ENCODE measurements at regions not wholly inside any gene's neighbourhood (a gene's known extent, or its start where the extent isn't known, plus 50 kb on each side); places are given as distances from the start of the nearest gene placed in this dataset.

DNA sequence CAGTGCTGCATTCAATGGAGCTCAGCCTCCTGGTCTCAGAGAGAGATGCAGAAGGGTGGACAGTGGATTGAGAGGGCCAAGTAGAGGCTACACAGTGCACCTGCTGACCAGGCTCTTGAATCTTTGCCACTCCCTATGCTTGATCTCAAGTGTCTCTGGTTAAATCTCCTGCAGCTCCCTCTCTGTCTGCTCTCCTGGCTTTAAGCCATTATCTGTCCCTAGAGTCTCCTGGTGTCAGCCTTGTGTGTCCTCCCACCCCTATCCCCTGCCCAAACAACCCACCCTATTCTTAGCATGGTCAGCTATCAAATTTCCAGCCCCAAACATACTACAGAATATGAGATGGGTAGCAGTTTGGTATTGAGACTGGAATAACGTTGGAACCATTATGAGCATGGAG is 479.3 kb upstream of the CELF2 start:
- ATAC-seq (ENCODE audit: low FRiP score) = no peak
- TF ChIP-seq, protein P1, sequence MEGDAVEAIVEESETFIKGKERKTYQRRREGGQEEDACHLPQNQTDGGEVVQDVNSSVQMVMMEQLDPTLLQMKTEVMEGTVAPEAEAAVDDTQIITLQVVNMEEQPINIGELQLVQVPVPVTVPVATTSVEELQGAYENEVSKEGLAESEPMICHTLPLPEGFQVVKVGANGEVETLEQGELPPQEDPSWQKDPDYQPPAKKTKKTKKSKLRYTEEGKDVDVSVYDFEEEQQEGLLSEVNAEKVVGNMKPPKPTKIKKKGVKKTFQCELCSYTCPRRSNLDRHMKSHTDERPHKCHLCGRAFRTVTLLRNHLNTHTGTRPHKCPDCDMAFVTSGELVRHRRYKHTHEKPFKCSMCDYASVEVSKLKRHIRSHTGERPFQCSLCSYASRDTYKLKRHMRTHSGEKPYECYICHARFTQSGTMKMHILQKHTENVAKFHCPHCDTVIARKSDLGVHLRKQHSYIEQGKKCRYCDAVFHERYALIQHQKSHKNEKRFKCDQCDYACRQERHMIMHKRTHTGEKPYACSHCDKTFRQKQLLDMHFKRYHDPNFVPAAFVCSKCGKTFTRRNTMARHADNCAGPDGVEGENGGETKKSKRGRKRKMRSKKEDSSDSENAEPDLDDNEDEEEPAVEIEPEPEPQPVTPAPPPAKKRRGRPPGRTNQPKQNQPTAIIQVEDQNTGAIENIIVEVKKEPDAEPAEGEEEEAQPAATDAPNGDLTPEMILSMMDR (IDR thresholded peaks at IDR 0.05) = no peak
- DNase-seq (ENCODE audit: low spot score) = no peak

DNA sequence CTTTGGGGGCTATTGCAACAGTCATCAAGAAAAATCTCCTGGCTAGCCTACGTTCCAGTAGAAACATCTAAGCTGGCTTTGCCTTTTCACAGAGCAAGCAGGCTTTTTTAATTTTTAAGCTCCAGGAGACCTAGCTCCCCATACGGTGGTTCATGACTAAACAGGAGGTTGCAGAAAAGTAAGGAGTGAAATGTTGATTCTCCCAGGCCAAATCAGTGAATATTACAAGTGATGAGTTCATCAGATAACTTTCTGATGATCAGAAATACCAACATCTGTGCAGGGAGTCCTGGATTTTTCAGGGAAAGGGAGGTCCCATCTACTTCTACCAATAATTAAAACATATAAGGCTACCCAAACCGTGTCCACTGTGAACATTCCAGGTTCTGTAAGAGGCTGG is 477.3 kb upstream of the CELF2 start:
- ATAC-seq (ENCODE audit: low FRiP score) = no peak
- no peak for DNase-seq (ENCODE audit: low spot score)

DNA sequence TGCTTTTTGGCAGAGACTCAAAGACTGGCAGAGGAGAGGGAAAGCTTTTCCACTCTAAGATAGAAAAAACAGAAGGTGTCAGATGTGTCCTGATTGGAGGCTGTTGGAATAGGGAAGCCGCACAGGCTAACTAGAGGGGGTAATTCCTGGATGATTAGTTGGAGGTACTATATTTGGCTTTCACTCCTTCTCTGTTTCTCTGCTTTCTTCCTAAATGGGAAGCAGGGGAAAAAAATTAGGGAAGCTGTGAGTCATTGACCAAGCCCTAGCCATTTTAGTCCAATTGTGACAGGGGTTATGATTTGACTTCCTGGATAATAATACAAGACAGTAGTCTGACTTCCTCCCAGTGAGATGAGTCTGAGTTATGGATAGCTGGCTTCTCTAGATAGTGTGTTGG is 475.2 kb upstream of the CELF2 start:
- no peak for ATAC-seq (ENCODE audit: low FRiP score)
- DNase-seq (ENCODE audit: low spot score) = no peak

More for the DNA sequence above, 477.3 kb upstream of the CELF2 start:
- TF ChIP-seq, protein P1 (IDR thresholded peaks at IDR 0.05) = no peak

DNA sequence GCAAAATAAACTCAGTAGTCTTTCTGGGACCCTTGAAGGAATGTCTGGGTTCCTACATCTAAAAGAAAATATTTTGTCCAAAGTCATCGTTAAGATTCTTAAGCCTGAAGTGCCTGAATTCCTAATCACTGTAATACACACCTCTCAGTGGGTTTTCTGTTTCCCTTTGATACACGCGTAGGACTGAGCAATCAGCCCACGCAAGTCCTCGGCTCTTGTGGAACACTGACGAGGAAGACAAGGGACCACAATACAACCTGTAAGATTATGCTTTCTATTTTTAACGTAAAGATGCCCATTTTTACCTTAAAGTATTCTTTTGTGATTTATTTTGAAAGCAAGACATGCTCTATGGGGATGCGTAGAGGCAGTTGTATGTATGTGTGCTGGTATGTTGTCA is 472.8 kb upstream of the CELF2 start:
- TF ChIP-seq, protein P1 (IDR thresholded peaks at IDR 0.05) = no peak
- no peak for ATAC-seq (ENCODE audit: low FRiP score)
- no peak for DNase-seq (ENCODE audit: low spot score)

More for the DNA sequence above, 475.2 kb upstream of the CELF2 start:
- TF ChIP-seq, protein P1 (IDR thresholded peaks at IDR 0.05) = no peak

DNA sequence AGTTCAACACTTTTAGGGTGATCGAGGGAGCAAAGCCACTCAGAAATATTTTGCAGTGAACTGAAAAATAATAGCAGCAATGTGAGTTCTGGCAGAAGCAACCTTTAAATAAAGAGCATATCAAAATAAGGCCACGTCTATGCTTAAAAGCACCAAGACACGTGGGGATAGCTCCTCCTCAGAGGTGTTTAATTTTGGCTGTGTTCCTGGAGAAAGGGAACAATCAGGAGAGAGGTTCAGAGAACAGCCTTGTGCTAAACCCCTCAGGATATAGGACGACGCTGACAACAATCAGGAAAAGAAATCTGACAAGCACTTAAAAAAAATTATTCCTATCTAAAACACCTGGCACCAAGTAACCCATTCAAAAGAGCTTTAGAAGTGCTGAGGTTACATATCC is 471.9 kb upstream of the CELF2 start:
- DNase-seq (ENCODE audit: low spot score) = no peak
- no peak for ATAC-seq (ENCODE audit: low FRiP score)
- TF ChIP-seq, protein P1 (IDR thresholded peaks at IDR 0.05) = no peak

DNA sequence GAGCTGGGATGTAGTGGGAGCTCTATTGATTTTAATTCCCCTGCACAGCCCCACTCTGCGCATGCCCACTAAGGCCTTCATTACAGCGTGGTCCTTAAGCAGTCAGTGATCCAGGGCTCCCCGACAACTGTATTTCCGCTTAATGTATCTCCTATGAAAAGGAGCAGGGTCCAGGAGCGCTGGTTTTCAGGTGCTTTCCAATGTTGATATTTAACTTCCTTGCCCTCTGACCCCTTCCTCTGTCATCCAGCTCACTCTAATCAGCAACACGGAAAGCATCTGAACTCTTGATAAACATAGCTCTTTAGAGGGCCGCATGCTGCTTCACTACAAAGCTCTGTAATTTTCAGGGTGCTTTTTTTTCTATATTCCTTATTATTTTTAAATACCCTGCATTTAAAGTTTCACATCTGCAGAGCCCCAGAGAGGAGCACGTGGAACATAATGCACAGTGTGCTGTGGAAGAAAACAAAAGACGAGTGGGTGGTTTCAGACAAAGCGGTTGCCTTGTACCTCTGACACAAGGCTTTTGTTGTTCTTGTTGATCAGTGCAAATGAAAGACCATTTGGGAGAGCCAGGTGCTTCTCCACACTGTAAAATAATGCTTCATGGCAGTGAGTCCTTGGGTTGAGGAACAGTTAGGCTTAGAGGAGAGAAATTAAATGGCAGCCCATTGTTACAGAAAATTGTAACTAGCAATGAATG is 465.9 kb upstream of the CELF2 start:
- ATAC-seq (ENCODE audit: low FRiP score) = no peak
- DNase-seq (ENCODE audit: low spot score) = no peak

DNA sequence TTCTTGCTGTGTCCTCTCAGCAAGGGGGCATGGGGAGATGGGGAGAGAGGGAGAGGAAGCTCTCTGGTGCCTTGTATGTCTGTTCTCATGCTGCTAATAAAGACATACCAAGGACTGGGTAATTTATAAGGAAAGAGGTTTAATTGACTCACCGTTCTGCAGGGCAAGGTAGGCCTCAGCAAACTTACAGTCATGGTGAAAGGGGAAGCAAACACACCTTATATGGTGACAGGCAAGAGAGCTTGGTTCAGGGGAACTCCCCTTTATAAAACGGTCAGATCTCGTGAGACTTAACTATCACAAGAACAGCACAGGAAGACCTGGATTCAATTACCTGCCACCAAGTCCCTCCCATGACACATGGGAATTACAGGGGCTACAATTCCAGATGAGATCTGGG is 464.7 kb upstream of the CELF2 start:
- ATAC-seq (ENCODE audit: low FRiP score) (no peak), DNase-seq (ENCODE audit: low spot score) (no peak)
- TF ChIP-seq, protein P1 (IDR thresholded peaks at IDR 0.05) = no peak

More for the DNA sequence above, 465.9 kb upstream of the CELF2 start:
- TF ChIP-seq, protein P1 (IDR thresholded peaks at IDR 0.05) = no peak
